BLaER1 (cell line): ENCODE measurements at regions not wholly inside any gene's neighbourhood (a gene's known extent, or its start where the extent isn't known, plus 50 kb on each side); places are given as distances from the start of the nearest gene placed in this dataset.

Experiments used
- H3K27ac ChIP-seq: shearing (Covaris generic); formaldehyde crosslinking; 2 replicates; pipeline ENCODE4 v1.8.1; 2022
- H3K27me3 ChIP-seq: shearing (Covaris generic); formaldehyde crosslinking; 2 replicates; pipeline ENCODE4 v1.8.1; 2022
- H3K36me3 ChIP-seq: shearing (Covaris generic); formaldehyde crosslinking; 2 replicates; pipeline ENCODE4 v1.8.1; 2022
- H3K4me1 ChIP-seq: shearing (Covaris generic); formaldehyde crosslinking; 2 replicates; pipeline ENCODE4 v1.8.1; 2022
- H3K4me2 ChIP-seq: shearing (Covaris generic); formaldehyde crosslinking; 2 replicates; pipeline ENCODE4 v1.8.1; 2022
- H3K4me3 ChIP-seq: shearing (Covaris generic); formaldehyde crosslinking; 2 replicates; pipeline ENCODE4 v1.8.1; 2022
- H3K9ac ChIP-seq: shearing (Covaris generic); formaldehyde crosslinking; 2 replicates; pipeline ENCODE4 v1.8.1; 2022
- H3K9me3 ChIP-seq: shearing (Covaris generic); formaldehyde crosslinking; 2 replicates; pipeline ENCODE4 v1.8.1; 2022
- H4K20me1 ChIP-seq: shearing (Covaris generic); formaldehyde crosslinking; 2 replicates; pipeline ENCODE4 v1.8.1; 2022
- Cebpa-rat ChIP-seq: shearing (Covaris generic); IDR thresholded peaks from 2 replicates; pipeline ENCODE4 v1.8.1; 2022

- Histone ChIP-seq H3K4me2 (no peak overlapping the region), H3K4me3 (no peak overlapping the region), H3K27ac (no peak overlapping the region), H3K9ac (no peak overlapping the region), H3K9me3 (no peaks in the 10 kb centered on the region), H3K36me3 (peaks cover 58% of the 10 kb centered on the region), H3K4me1 (no peaks in the 10 kb centered on the region), H4K20me1 (no peaks in the 10 kb centered on the region), H3K27me3 (no peaks in the 10 kb centered on the region)
- TF ChIP-seq Cebpa-rat = no peak
Observed at GRCh38 chr1:219993554-219994433, 52.5 kb downstream of the EPRS1 start.

DNA sequence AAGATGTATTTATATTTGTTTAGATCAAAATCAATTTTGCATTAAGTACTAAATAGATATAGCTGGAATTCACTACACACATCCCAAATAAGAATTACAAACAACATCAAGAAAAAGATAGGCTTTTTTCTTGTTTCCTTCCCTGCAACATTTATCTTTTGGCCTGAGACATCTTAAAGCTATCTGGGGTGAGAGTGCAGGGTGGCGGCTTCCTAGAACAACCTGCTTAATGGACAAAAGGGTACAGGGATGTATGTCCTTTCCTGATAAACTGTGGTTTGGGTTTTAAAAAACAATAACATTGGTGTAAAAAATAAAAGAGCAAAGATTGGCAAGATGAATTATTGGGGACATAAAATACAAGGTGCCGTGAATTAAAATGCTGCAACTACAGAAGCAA lies 54.4 kb downstream of the EPRS1 start:
- Histone ChIP-seq H3K9me3 (no peaks in the 10 kb centered on the region), H3K4me3 (no peak overlapping the region), H3K4me1 (no peaks in the 10 kb centered on the region), H3K36me3 (peaks cover 57% of the 10 kb centered on the region), H3K4me2 (no peak overlapping the region), H3K9ac (no peak overlapping the region), H3K27me3 (no peaks in the 10 kb centered on the region), H4K20me1 (no peaks in the 10 kb centered on the region), H3K27ac (no peak overlapping the region)
- no peak for TF ChIP-seq Cebpa-rat

- TF ChIP-seq Cebpa-rat = no peak
- no peak overlapping the region for H3K9ac ChIP-seq
- H3K27me3 ChIP-seq = no peaks in the 10 kb centered on the region
- H3K36me3 ChIP-seq = peaks cover 57% of the 10 kb centered on the region
- no peak overlapping the region for H3K4me2 ChIP-seq
- no peaks in the 10 kb centered on the region for H4K20me1 ChIP-seq
- H3K4me3 ChIP-seq = no peak overlapping the region
- H3K4me1 ChIP-seq = no peaks in the 10 kb centered on the region
- H3K27ac ChIP-seq = no peak overlapping the region
- H3K9me3 ChIP-seq = no peaks in the 10 kb centered on the region
Observed at GRCh38 chr1:219991511-219991810, 54.8 kb downstream of the EPRS1 start.

DNA sequence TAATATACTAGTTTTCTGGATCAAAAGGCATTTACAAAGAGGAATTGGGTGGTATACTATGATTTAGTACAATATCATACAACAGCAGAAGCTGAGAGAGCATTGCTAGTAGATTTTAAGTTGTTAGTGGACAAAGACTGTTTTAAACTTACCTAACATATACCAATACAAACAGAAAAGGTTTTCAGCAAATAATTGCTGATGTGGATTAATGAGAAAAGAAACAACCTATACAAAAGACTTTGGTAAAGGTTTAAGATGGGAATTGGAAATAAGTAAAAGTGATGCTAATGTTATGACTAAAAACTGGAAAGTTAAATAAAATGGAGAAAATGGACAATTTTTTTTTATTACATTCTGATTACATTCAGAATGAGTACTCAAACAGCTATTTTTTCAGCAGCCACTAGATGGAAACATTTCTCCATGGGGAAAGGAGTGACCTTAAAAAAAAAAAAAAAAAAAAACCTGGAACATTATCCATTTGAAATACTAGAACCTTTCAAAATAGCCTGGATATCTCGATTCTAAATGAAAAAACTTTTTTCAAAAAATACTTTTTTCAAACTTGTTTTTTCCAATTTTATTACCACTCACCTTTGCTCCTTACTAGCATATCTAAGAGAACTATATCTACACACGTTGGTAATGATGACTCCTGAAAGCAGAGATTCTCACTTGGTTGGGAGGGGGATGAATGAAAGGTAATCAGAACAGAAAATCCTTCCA lies 55.4 kb downstream of the EPRS1 start:
- Histone ChIP-seq H3K9ac (no peak overlapping the region), H3K27me3 (no peaks in the 10 kb centered on the region), H3K4me2 (no peak overlapping the region), H3K4me1 (no peaks in the 10 kb centered on the region), H3K27ac (no peak overlapping the region), H3K4me3 (no peak overlapping the region), H3K9me3 (no peaks in the 10 kb centered on the region), H3K36me3 (peaks cover 57% of the 10 kb centered on the region), H4K20me1 (no peaks in the 10 kb centered on the region)
- no peak for TF ChIP-seq Cebpa-rat

GRCh38 chr1:219989766-219990165 lies 56.5 kb downstream of the EPRS1 start:
- no peak overlapping the region for H3K27ac ChIP-seq
- H3K4me2 ChIP-seq = no peak overlapping the region
- H3K9ac ChIP-seq = no peak overlapping the region
- no peaks in the 10 kb centered on the region for H3K9me3 ChIP-seq
- H4K20me1 ChIP-seq = no peaks in the 10 kb centered on the region
- no peak overlapping the region for H3K4me3 ChIP-seq
- H3K36me3 ChIP-seq = peaks cover 57% of the 10 kb centered on the region
- H3K4me1 ChIP-seq = no peaks in the 10 kb centered on the region
- H3K27me3 ChIP-seq = no peaks in the 10 kb centered on the region
- TF ChIP-seq Cebpa-rat = no peak

DNA sequence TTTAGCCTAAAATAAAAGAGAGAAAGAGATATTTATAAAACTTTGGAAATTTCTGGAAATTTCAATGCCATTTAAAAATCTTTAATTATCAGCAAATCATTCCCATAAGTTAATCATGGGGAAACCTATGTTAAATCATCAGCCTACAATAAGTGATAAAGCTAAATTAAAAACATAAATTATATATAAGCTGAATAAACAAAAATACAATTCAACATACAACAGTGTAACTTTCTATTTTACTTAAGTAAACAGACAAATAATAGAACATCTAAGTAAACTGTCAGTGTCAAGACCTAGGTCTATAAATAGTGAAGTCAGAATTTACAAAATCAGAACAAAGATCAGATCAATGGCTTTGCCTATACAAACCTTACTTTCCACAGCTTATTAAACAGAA lies 57.5 kb downstream of the EPRS1 start:
- peaks cover 58% of the 10 kb centered on the region for H3K36me3 ChIP-seq
- no peaks in the 10 kb centered on the region for H3K4me1 ChIP-seq
- no peaks in the 10 kb centered on the region for H3K9me3 ChIP-seq
- no peak overlapping the region for H3K9ac ChIP-seq
- H3K27ac ChIP-seq = no peak overlapping the region
- no peaks in the 10 kb centered on the region for H3K27me3 ChIP-seq
- H3K4me2 ChIP-seq = no peak overlapping the region
- H4K20me1 ChIP-seq = no peaks in the 10 kb centered on the region
- H3K4me3 ChIP-seq = no peak overlapping the region
- no peak for TF ChIP-seq Cebpa-rat

- Histone ChIP-seq H3K4me3 (no peak overlapping the region), H3K36me3 (peaks cover 61% of the 10 kb centered on the region), H3K27ac (no peak overlapping the region), H3K27me3 (no peaks in the 10 kb centered on the region), H3K4me1 (no peaks in the 10 kb centered on the region), H3K4me2 (no peak overlapping the region), H4K20me1 (no peaks in the 10 kb centered on the region), H3K9ac (no peak overlapping the region), H3K9me3 (no peaks in the 10 kb centered on the region)
- no peak for TF ChIP-seq Cebpa-rat
Observed at GRCh38 chr1:219988387-219988786, 57.9 kb downstream of the EPRS1 start.

- no peak overlapping the region for H3K4me3 ChIP-seq
- no peaks in the 10 kb centered on the region for H3K27me3 ChIP-seq
- H3K9me3 ChIP-seq = no peaks in the 10 kb centered on the region
- H3K36me3 ChIP-seq = peaks cover 61% of the 10 kb centered on the region
- no peak overlapping the region for H3K9ac ChIP-seq
- H3K4me2 ChIP-seq = no peak overlapping the region
- no peaks in the 10 kb centered on the region for H4K20me1 ChIP-seq
- H3K27ac ChIP-seq = no peak overlapping the region
- no peaks in the 10 kb centered on the region for H3K4me1 ChIP-seq
- TF ChIP-seq Cebpa-rat = no peak
Observed at GRCh38 chr1:219987325-219987724, 59.0 kb upstream of the SLC30A10 start.

GRCh38 chr1:219985169-219985568 lies 56.8 kb upstream of the SLC30A10 start:
- Histone ChIP-seq H3K9me3 (no peaks in the 10 kb centered on the region), H4K20me1 (no peaks in the 10 kb centered on the region), H3K36me3 (peaks cover 73% of the 10 kb centered on the region), H3K9ac (no peak overlapping the region), H3K4me2 (no peak overlapping the region), H3K4me1 (no peaks in the 10 kb centered on the region), H3K27me3 (no peaks in the 10 kb centered on the region), H3K27ac (no peak overlapping the region), H3K4me3 (no peak overlapping the region)
- TF ChIP-seq Cebpa-rat = no peak
